D721Med (cell line): ENCODE measurements at regions not wholly inside any gene's neighbourhood (a gene's known extent, or its start where the extent isn't known, plus 50 kb on each side); places are given as distances from the start of the nearest gene placed in this dataset.
"Not testable (repeated sequence)": the region's sequence is repeated elsewhere in the genome, so short reads cannot be mapped to it uniquely, and the experiment has no call there.

Experiments
- DNase-seq: peaks from one replicate; pipeline ENCODE4 v3.0.0; 2011; ENCODE audit warnings: low spot score; ENCODE audit not compliant: insufficient read length
- FAIRE-seq: peaks from 2 replicates; lab custom pipeline; 2011; peaks lifted over from hg19 to GRCh38; lab: Jason Lieb, UNC
- CTCF ChIP-seq: IDR thresholded peaks from 2 replicates; pipeline ENCODE4 v1.5.1; 2012; ENCODE audit warnings: mild to moderate bottlenecking, control low read depth; ENCODE audit not compliant: insufficient read depth; ENCODE audit errors: missing control alignments

DNA sequence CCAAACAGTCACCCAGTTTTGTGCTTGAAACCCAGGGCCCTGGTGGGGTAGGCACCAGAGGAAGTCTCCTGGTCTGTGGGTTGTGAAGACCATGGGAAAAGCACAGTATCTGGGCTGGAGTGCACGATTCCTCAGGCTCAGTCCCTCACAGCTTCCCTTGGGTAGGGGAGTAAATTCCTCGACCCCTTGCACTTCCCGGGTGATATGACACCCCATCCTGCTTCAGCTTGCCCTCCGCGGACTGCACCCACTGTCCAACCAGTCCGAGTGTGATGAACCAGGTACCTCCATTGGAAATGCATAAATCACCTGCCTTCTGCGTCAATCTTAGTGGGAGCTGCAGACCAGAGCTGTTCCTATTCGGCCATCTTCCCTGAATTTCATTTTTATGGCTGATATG lies 133.9 kb upstream of the KCTD3 start:
- FAIRE-seq (no peak), DNase-seq (no peak)
- TF ChIP-seq CTCF = no peak

- no peak for TF ChIP-seq CTCF
- DNase-seq (no peak), FAIRE-seq (peak; percentile 56)
These were observed 127.6 kb upstream of the KCTD3 start for GRCh38 chr1:215439549-215439948.

GRCh38 chr1:215444715-215445414 lies 122.2 kb upstream of the KCTD3 start:
- no peak for TF ChIP-seq CTCF
- FAIRE-seq (no peak), DNase-seq (no peak)

DNA sequence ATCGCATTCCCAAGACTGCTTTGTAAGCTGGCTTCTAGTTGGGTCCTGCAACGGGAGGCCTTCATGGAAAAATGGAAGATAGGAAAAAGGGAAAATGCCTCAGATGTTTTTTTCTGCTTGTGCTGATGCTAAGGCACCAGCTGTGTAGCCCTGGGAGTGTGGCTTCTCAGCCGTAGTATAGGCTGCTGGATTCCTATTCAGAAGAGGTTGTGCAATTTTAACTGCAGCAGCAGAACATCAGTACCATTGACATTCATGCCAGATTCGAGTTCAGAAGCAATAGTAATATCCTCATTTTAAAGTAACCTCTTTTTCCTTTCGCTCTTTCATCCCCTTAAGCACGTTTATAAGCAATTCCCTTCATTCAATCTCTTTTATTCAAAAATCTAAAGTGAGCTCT lies 119.1 kb upstream of the KCTD3 start:
- FAIRE-seq = peak; percentile 94
- DNase-seq = not testable (repeated sequence)

GRCh38 chr1:215449147-215449546 lies 118.0 kb upstream of the KCTD3 start:
- FAIRE-seq, DNase-seq: not testable (repeated sequence)

GRCh38 chr1:215453440-215453839 lies 113.7 kb upstream of the KCTD3 start:
- DNase-seq (no peak), FAIRE-seq (no peak)
- TF ChIP-seq CTCF = no peak

- DNase-seq (no peak), FAIRE-seq (peak; percentile 25)
- TF ChIP-seq CTCF = no peak
These were observed 109.9 kb upstream of the KCTD3 start for GRCh38 chr1:215457213-215457612.

- no peak for TF ChIP-seq CTCF
- no peak for DNase-seq
- no peak for FAIRE-seq
These were observed 109.0 kb upstream of the KCTD3 start for GRCh38 chr1:215458104-215458503.
